GM19238 (cell line): ENCODE measurements at regions not wholly inside any gene's neighbourhood (a gene's known extent, or its start where the extent isn't known, plus 50 kb on each side); places are given as distances from the start of the nearest gene placed in this dataset.

ENCODE experiments used
- DNase-seq: peaks from one replicate; pipeline ENCODE4 v3.0.0; 2011; ENCODE audit warnings: low spot score; ENCODE audit not compliant: insufficient read length

DNA sequence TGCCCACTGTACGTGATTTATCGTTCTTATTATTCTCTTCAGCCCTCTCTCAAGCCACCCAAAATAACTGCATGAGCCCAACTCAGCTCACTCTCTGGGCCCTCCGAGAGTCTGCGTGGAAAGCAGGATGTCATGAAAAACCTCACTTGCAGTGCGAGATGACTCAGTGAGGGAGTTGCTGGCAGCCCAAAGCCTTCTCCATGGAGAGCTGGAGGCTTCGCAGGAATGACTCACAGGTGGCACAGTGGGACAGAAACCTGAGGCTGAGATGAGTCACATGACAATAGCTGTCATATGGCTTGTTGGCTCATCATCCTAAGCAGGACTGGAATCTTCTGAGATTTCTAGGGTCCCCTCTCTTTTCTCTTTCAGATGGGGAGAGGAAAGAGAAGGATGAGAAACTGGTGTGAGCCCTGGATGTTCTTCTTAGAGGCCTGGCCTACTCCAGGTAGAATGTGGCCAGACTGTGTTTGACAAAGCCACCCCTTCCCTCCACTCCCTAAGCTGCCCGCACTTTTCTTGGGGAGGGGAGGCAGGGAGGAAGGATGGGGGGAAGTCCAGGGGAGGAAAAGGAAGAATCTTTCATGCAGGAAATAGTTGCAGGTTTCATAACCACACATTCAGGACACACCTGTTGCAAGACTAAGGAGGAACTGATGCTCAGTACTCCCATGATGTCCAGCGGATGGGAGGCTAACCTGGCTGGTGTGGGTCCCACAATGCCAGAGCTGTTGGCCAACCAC is 160.6 kb upstream of the RPL38 start:
- DNase-seq: no peak

DNA sequence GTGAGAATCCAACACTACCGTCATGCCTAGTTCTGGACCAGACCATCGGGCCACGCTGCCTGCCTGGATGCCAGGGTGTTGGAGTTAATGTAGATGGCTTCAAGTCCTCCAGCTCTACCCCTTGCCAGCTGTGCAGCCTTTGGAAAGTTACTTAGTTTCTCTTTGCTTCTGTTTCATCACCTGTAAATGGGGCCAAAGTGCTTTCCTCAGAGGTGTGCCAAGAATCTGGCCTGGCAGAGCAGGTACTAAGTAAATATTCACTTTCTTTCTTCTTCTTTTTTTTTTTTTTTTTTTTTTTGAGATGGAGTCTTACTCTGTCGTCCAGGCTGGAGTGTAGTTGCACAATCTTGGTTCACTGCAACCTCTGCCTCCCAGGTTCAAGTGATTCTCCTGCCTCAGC is 159.5 kb upstream of the RPL38 start:
- DNase-seq: no peak

DNA sequence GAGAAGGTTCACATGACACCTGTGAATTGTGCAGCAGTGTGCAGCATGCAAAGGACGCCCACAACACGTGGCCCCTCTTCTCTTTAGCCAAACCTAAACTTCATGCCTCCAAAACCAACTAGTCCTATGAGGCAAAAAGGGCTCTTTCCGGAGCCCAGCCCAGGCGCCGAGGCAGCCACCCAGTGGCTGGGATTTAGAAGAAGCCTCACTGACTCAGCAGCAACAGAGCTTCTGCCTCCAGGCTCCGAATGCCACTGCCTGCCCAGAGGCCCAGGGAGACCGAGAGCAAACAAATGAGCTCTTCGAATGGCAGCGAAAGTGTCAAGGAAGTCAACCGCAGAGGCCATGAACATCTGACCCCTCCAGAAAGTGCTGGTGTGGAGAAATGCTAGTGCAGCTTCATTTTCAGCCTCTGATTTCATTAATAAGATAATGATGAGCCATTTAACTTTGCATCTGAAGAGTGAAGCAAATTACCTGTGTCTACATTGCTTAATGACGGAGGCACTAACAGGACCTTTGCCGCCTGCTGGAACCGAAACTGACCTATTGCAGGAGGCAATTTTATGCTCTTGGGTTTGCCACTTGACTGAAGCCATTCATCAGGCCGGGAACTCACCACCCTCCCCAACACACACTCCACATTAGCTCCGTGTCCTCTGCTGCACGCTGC is 157.7 kb upstream of the RPL38 start:
- DNase-seq: no peak

DNA sequence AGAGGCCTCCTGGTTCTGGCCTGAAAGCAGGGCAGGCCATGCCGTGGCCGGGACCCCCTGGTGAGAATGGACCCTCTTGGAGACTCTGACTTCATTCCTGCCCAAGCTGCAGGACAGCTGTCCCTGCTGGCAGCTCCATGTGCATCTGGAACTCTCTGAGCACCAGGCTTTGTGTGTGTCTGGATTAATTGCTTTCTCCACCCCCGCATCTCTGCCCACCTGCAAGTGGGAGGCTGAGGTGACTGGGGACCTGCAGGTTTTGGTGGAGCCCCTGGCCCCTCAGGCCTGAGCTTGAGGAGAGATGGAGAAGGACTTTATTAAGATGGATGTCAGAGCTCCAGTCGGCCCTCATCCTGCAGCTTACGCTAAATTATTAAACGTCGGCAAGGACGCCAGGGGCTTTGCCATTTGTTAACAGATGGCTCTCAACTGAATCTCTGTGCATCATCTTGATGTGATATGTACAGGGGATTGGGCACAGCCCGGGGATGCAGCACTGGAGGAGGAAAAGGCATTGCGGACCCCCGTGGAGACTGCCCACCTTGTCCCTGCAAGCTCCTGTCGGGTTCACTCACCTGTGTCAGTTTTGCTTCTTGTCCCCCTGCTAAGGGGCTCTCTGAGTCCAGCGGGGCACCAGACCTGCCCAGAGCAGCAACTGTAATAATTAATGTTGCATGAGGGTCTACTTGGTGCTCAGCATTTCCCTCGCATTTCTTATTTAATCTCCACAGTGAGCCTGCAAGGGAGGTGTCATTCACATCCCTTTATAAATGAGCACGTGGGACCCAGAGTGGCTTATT is 154.1 kb upstream of the RPL38 start:
- no peak for DNase-seq

DNA sequence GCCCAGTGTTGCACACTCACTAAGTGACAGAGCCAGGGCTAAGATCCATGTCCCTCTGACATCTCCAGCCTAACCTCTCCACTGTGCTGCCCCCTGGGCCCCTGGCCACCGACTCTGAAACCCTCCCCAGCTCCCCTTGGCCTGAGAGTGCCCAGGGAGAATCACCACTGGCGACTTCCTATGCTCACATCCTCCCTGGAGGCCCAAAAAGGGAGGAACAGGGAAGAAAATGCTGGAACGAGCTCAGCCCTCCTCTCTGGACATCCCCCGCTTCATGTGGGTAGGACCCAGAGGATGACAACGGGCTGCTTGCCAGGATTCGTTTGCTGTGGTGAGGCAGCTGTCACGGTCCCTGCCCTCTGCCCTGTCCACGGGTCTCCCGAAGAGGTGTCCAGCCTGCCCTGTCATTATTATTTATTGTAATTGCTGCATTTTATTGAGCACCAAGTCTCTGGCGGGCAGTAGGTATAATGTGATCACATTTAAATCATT is 153.5 kb upstream of the RPL38 start:
- no peak for DNase-seq

DNA sequence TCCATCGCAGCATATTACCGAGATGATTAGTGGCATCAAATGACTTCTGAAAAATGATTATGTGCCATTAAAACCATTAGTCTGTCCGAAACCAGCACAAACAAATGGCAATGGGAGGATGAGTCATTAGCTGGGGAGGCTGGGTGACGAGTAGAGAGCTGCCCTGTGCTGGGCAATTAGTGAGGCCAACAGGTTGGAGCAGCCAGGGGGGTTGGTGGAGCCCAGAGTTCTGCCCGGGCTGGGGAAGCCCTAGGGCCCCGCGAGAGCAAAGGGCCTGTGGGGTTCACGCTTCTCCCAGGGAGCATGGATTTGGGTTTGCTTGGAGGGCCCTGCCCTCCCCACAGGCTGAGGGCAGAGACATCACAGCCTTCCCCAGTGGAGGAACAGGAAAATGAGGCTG is 152.1 kb upstream of the RPL38 start:
- no peak for DNase-seq

DNA sequence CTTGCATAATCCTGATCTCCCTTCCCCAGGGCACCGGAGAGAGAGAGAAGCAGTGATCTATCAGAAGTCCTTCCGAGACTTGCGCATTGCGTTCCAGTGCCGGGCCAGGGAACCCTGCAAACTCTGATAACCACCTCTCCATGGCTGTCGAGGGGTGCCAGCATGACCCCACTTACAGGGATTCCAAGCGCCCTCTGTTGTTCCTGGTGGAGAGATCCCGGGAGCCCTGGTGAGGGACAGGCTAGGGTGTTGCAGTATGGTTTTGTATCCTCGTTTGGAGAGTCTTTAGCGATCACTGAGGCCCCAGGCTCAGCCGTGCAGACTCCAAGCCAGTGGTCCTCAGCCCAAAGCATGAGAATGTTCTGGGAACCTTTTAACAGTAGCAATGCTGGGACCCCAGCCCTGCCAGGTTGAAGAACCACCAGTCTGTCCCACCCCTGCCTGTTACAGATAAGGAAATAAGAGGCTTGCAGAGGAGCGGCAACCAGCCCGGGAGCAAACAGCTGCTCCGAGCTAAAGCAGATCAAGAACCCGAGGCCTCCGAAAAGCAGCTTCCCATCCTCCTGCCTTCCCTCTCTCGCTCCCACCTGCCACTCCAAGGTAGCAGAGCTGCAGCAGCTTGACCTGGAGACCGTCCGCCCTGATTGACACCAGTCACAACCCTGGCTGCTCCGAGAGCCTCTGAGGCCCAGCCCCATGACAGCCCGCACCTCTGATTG is 150.3 kb upstream of the RPL38 start:
- no peak for DNase-seq

DNA sequence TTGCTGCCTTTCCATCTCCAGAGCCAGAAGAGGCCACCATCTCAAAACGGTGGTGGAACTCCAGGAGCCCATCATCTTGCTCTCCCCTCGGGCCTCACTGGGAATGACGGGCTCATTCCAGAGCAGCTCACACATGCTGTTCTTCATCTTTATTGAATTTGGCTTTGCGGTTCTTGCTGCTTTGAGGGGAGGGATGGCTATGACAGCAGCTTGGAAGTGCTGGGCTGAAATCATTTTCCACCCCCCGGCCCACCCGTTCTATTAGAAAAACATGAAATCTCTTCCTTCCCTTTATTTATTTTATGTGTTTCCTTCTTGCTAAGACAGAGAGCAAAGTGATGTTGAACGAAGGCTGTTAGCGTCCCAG is 149.8 kb upstream of the RPL38 start:
- no peak for DNase-seq

DNA sequence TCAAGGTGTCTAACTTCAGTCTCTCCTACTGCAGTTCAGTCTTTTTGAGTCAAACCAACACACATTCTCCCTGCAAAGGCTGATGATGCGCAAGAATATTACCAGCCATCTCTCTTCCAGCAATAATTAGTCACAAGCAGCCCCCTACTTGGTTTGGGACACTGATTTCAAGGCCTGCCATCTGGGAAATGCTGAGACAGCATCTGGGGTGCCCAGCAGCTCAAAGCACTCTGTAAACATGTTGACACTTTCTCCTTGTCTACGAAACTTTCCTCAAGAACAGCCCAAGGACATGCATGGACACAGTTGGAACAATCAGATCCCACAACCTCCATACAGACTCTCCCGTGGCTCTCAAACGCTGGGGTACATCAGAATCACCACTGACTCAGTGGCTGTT is 149.2 kb upstream of the RPL38 start:
- DNase-seq: no peak

DNA sequence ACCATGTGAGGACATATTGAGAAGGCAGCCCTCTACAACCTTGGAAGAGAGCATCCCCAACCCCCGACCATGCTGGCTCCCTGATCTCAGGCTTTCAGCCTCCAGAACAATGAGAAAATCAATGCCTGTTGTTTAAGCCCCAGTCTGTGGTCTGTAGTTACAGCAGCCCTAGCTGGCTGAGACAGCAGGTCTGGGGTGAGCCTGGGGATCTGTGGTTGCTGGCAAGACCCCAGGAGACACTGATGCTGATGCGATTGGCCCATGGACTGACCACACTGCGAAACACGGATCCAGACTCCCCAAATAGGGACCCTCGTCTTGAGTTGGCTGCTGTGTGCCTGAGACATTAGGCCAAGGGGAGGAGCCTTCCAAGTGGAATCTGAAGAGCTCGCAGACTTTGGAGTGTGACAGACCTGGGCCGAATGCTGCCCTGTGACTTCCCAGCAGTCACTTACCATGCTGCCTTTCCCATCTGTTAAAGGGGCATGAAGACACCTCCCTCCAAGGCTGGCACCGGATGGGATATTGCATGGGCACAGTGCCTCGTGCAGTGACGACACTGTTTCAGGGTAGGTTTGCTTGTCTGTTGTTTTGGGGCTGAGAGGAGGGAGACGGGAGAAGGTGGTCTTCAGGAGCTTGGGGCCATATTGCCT is 147.8 kb upstream of the RPL38 start:
- no peak for DNase-seq

DNA sequence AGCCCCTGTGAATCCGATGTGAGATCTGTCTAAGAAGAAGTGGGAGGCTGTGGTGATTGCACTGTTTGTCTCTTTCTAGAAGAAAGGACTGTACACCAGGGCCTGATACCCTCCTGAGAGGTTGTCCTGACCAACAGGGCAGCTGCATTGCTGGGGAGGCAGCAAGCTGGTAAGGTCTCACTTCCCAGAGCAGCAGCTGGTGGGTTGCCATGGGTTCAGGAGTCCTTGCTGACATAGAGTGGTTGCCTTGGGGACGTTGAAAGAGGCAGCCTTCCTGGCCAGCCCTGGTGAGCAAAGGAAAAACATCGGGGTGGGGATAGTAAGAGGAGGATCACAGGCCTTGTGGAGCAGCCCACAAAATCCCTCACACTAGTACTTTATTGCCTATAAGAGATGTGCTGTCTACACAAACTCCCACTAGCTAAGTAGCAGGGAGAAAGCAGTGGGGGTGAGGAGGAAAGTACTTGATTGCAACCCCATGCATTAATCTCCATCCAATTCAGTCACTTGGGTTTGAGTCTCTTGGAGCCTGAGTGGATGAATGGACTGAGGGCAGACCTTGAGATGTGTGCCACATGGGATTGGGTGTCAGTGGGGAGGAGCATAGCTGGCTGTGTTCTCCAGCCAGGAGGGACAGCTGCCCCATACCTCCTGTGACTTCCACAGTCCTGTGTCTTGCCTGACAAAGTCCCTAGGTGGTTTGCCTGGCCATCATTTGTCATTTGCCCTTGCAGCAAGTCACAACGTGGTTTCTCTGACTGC is 143.8 kb upstream of the RPL38 start:
- DNase-seq: no peak

DNA sequence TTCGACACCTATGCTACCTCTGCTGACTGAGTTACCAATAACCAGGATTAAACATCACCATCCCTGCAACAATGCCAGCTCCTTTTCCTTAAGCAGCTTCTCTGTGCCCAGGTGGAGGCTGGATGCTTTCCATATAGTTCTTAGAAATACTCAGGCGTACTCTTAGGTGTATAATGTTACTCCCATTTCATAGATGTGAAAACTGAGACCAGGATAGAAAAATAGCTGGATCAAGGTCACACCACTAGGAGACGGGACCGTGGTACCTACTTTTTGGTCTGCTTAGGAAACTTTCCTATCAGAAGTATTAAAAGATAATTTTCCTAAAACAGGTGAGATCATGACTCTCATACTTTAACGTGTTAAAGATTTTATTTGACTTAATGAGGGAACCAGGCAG is 141.7 kb upstream of the RPL38 start:
- DNase-seq: no peak

DNA sequence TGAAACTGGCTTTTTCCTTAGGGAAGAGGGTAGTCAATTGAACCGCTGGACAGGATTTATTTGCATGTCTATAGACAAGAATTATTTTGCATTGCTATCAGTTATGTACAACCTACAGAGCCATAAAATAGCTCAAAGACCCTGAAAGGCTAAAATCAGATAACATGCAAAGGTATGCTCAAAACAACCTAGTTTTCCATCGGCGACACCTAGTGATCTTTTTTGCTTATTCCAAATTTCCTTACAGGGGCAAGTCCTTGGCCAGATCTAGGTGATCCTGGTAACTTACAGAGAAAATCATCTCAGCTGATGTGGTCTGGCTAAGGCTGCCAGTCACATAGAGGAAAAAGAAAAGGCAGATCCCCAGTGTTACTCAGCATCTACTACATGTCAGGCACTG is 141.2 kb upstream of the RPL38 start:
- no peak for DNase-seq

DNA sequence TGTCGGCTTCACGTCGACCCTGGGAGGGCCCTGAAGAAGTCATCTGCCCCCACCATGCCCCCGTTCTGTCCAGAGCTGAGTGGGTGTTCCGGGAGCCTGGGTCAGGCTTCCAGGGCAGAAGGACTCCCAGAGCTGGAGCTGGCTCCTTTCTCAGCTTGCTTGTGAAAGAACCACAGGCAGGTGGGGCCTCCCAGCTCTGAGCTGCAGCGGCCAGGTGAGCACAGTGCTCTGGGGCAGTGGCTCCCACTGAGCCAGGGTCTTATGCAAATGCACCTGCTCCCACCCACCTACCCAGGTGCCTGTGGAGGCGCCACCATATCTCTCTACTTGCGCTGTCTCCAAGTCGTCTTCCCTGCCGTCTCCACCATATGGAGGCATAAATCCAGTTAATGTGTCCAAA is 140.0 kb upstream of the RPL38 start:
- DNase-seq: no peak

DNA sequence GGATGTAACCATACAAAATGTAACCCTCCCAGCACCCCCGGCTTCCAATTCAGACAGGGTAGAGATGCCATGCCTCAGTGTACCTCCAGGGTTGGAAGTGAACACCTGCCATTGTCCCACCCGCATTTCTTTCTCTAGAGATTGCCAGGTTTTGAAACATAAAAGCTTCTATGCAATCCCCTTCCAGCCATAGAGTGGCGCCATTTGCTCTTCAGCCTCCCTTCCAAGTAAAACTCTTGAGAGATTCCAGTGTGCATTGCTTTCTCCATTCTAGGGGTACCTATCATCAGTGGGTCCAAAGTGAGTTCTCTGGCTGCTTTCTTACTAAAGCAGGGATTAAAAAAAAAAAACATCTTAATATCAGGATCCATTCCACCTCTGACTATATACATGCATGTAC is 133.1 kb upstream of the RPL38 start:
- DNase-seq: no peak

DNA sequence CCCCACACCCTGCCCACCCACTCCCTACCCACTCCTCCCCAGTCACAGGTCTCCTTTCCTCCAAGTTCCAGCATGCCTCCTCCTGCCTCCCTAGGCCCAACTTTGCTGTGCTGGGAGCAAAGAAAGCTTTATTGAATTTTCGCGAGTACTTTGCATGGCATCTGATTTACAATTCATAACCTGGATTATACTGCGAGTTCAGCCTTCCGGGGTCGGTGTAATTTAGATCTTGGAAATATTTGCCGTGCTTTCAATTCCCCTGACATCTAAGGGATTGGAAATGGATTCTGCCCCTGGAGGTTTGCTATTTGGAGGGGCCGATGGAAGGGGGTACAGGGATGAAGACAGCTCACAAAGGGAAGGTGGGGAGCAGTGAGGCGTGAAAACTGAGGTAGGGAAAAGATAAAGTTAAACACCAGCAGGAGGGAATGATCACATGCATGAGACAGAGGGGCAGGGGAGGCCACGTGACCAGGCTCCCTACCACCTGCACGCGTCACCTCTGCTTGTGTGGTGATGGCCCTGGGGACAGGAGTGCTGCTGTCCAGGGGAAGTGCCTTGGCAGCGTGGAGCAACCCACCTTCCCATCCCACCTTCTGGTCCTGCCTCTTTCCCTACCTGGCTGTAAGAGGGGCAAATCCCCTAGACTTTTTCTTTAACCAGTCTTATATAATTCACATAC is 132.3 kb upstream of the RPL38 start:
- no peak for DNase-seq

DNA sequence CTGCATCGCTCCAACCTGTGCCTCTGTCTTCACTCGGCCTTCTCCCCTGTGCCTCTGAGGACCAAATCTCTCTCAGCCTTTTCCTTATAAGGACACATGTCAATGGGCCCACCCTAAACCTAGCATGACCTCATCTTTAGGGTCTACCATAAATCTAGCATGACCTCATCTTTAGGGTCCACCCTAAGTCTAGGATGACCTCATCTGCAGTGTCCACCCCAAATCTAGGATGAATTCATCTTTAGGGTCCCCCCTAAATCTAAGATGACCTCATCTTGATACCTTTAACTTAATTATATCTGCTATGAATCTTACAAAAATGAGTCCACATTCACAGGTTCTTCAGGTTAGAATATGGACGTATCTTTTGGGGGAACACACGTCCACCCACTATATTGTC is 131.1 kb upstream of the RPL38 start:
- no peak for DNase-seq

DNA sequence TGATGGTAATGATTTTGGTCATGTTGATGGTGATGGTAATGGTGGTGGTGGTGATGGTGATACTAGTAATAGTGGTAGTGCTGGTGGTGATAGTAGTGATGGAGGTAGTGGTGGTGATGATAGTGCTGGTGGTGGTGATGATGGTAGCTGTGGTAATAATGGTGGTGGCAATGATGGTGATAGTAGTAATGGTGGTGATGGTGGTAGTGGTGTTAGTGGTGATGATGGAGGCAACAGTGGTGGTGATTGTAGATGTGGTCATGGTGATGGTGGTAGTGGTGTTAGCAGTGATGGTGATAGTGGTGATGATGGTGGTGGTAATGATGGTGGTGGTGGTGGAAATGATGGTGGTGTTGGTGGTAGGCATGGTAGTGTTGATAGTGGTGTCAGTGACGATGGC is 127.0 kb upstream of the RPL38 start:
- DNase-seq: no peak

DNA sequence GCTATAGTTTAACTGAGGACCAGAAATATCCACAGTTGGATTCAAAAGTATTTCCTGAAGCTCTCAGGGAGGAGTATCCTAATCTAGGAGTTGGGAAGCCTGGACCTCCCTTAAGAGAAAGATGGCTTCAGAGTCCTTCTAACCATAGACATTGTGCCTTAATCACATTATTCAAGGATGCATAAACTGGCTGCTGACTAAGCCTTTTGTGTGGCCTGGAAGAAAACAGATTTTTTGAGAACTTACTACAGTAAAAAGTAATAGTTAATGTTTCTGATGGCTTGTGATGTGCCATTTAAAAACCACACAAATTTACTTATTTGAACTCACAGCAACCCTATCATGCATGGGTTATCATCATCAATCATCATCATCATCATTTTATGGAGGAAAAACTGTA is 126.2 kb upstream of the RPL38 start:
- DNase-seq: no peak

DNA sequence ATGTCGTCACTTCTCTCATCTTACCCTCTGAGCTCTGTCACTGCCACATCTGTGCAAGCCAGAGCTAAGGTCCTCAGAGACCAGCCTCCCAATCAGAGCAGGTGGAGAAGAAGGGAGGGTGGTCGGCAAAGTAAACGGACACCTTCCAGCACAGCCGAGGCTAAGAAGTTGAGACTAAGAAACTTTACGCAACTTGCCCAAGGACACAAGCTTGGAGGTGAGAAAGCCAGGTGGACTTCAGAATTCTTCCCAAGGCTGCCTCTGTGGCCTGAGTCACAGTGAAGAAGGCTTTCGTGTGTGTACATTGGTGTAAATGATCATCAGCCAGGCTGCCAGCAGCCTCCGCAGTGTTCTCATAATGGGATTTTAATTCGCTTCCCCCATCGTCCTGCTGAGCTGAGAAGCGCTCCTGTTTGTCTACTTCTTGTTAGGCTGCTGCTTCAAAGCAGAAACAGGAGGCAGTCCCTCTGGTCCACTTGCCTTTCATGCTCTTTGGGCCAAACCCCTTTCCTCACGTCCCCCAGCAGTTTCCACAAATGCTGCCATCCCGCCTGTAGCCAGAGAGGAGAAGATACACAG is 125.0 kb upstream of the RPL38 start:
- DNase-seq: no peak
